Fibroblast of lung (primary cell): ENCODE measurements at regions not wholly inside any gene's neighbourhood (a gene's known extent, or its start where the extent isn't known, plus 50 kb on each side); places are given as distances from the start of the nearest gene placed in this dataset.

Experiments used
- DNase-seq, 2 donors: peaks; one replicate each; pipeline versions ENCODE4 v3.0.0 to v3.0.0-alpha.2; 2010; ENCODE audit warnings: low read depth in 2 of 2
- H2AFZ ChIP-seq: 2 replicates; pipeline ENCODE4 v1.5.1; 2012; ENCODE audit warnings: low read length, control low read depth, inconsistent platforms
- H3K27ac ChIP-seq: 2 replicates; pipeline ENCODE4 v1.5.1; 2011; ENCODE audit warnings: low read length, control low read depth; ENCODE audit not compliant: insufficient read depth
- H3K27me3 ChIP-seq: 2 replicates; pipeline ENCODE4 v1.5.1; 2011; ENCODE audit warnings: mild to moderate bottlenecking, low read length; ENCODE audit not compliant: control insufficient read depth, insufficient read depth
- H3K36me3 ChIP-seq: 2 replicates; pipeline ENCODE4 v1.5.1; 2011; ENCODE audit warnings: low read length; ENCODE audit not compliant: control insufficient read depth, insufficient read depth
- H3K4me1 ChIP-seq: 2 replicates; pipeline ENCODE4 v1.5.1; 2011; ENCODE audit warnings: low read length; ENCODE audit not compliant: control insufficient read depth, insufficient read depth; ENCODE audit errors: extremely low read depth
- H3K4me2 ChIP-seq: 2 replicates; pipeline ENCODE4 v1.5.1; 2011; ENCODE audit warnings: low read length, control low read depth; ENCODE audit not compliant: insufficient read depth; ENCODE audit errors: extremely low read depth
- H3K4me3 ChIP-seq, 4 experiments: fragments of 200-600 bp in 1 of 4; sonication (generic) in 1 of 4; replicated peaks in 1 of 4; 2 replicates each; pipeline ENCODE4 v1.5.1; 2011 to 2016; ENCODE audit warnings: low read length in 4 of 4, low read depth in 3 of 4, mild to moderate bottlenecking in 3 of 4, control low read depth in 2 of 4, inconsistent platforms in 1 of 4, mixed read lengths in 1 of 4; ENCODE audit not compliant: insufficient read depth in 1 of 4; ENCODE audit errors: control extremely low read depth in 1 of 4
- H3K79me2 ChIP-seq: 2 replicates; pipeline ENCODE4 v1.5.1; 2012; ENCODE audit warnings: mild to moderate bottlenecking, low read length, inconsistent platforms; ENCODE audit not compliant: control insufficient read depth, insufficient read depth
- H3K9ac ChIP-seq: 2 replicates; pipeline ENCODE4 v1.5.1; 2011; ENCODE audit warnings: mild to moderate bottlenecking, low read length, control low read depth; ENCODE audit not compliant: insufficient read depth
- H3K9me3 ChIP-seq: 2 replicates; pipeline ENCODE4 v1.5.1; 2012; ENCODE audit warnings: low read depth, low read length; ENCODE audit not compliant: control insufficient read depth, insufficient read depth
- H4K20me1 ChIP-seq: 2 replicates; pipeline ENCODE4 v1.5.1; 2011; ENCODE audit warnings: low read length; ENCODE audit not compliant: control insufficient read depth, insufficient read depth; ENCODE audit errors: extremely low read depth
- CTCF ChIP-seq, 2 donors: IDR thresholded peaks in 1 of 2; conservative IDR thresholded peaks in 1 of 2; 1 replicate in 1 of 2; 2 replicates in 1 of 2; pipeline ENCODE4 v1.5.1; 2011 to 2012; ENCODE audit warnings: low read length in 2 of 2, control low read depth in 1 of 2, inconsistent platforms in 1 of 2, low read depth in 1 of 2, mild to moderate bottlenecking in 1 of 2
- EZH2 ChIP-seq: IDR thresholded peaks from 2 replicates; pipeline ENCODE4 v1.5.1; 2012; ENCODE audit warnings: low read length, control low read depth, mild to moderate bottlenecking; ENCODE audit errors: missing control alignments

GRCh38 chr18:38843291-38843690 is 1277.7 kb upstream of the CELF4 start:
- Histone ChIP-seq H3K4me2 (no peak overlapping the region), H3K4me1 (no peaks in the 10 kb centered on the region), H4K20me1 (no peaks in the 10 kb centered on the region), H3K4me3 (no peak overlapping the region), H3K9ac (no peak overlapping the region), H3K27me3 (no peaks in the 10 kb centered on the region), H3K36me3 (no peaks in the 10 kb centered on the region), H3K9me3 (no peaks in the 10 kb centered on the region), H2AFZ (no peak overlapping the region), H3K79me2 (no peaks in the 10 kb centered on the region), H3K27ac (no peak overlapping the region)
- TF ChIP-seq CTCF (conservative IDR thresholded peaks at IDR 0.05 in 1 of 2, IDR thresholded peaks at IDR 0.05 in 1 of 2; ENCODE audit: low read depth in 1 of 2, low read length in 2 of 2) (no peak), EZH2 (no peak)
- DNase-seq = no peak

DNA sequence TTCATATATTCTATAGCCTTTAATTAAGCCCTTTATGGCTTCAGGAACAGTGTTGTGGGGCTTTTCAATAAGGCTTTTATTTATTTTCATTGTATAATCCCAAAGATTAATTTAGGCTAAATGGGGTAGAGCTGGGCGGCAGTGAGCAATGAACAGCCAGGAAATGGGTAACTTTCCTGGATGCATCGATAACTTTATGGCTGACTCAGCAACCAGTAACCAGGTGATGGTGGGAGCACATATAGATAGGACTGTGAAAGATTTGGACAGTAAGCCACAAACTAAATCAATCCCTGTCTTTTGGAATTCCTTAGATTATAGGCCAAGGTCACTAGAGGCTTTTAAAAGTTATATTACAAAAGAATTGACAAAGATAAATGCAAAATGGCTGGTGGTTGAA is 1260.6 kb upstream of the CELF4 start:
- no peaks in the 10 kb centered on the region for H3K27me3 ChIP-seq
- no peak overlapping the region for H3K4me3 ChIP-seq
- H3K4me2 ChIP-seq = no peak overlapping the region
- no peak for TF ChIP-seq EZH2
- TF ChIP-seq CTCF (conservative IDR thresholded peaks at IDR 0.05 in 1 of 2, IDR thresholded peaks at IDR 0.05 in 1 of 2; ENCODE audit: low read depth in 1 of 2, low read length in 2 of 2) = no peak
- no peaks in the 10 kb centered on the region for H3K79me2 ChIP-seq
- no peaks in the 10 kb centered on the region for H4K20me1 ChIP-seq
- no peaks in the 10 kb centered on the region for H3K4me1 ChIP-seq
- no peak overlapping the region for H3K27ac ChIP-seq
- no peaks in the 10 kb centered on the region for H3K36me3 ChIP-seq
- DNase-seq = no peak
- no peak overlapping the region for H2AFZ ChIP-seq
- no peaks in the 10 kb centered on the region for H3K9me3 ChIP-seq
- no peak overlapping the region for H3K9ac ChIP-seq

GRCh38 chr18:38811209-38811608 is 1245.6 kb upstream of the CELF4 start:
- Histone ChIP-seq H3K4me3 (no peak overlapping the region), H3K36me3 (no peaks in the 10 kb centered on the region), H3K79me2 (no peaks in the 10 kb centered on the region), H3K9me3 (no peaks in the 10 kb centered on the region), H3K27ac (no peak overlapping the region), H3K4me2 (no peak overlapping the region), H3K9ac (no peak overlapping the region), H2AFZ (no peak overlapping the region), H4K20me1 (no peaks in the 10 kb centered on the region), H3K27me3 (no peaks in the 10 kb centered on the region), H3K4me1 (no peaks in the 10 kb centered on the region)
- DNase-seq = no peak
- no peak for TF ChIP-seq EZH2
- TF ChIP-seq CTCF (conservative IDR thresholded peaks at IDR 0.05 in 1 of 2, IDR thresholded peaks at IDR 0.05 in 1 of 2; ENCODE audit: low read depth in 1 of 2, low read length in 2 of 2) = no peak
